Spleen (tissue), 11 donors: ENCODE measurements at regions not wholly inside any gene's neighbourhood (a gene's known extent, or its start where the extent isn't known, plus 50 kb on each side); places are given as distances from the start of the nearest gene placed in this dataset.

ENCODE experiments used
- DNase-seq: peaks from one replicate; pipeline ENCODE4 v3.0.0-alpha.2; 2020
- H3K27ac ChIP-seq, 8 donors: fragments of 200-600 bp; sonication (generic) in 7 of 8; 1 replicate in 4 of 8; 2 replicates in 4 of 8; pipeline versions ENCODE4 v1.5.0 to v1.8.0; 2016 to 2021; ENCODE audit warnings: inconsistent platforms in 4 of 8, mild to moderate bottlenecking in 4 of 8, moderate library complexity in 1 of 8
- H3K27me3 ChIP-seq, 7 donors: fragments of 200-600 bp; sonication (generic) in 6 of 7; replicated peaks in 1 of 7; 1 replicate in 4 of 7; 2 replicates in 3 of 7; pipeline versions ENCODE4 v1.5.0 to v1.8.0; 2016 to 2021; ENCODE audit warnings: inconsistent platforms in 3 of 7, mild to moderate bottlenecking in 1 of 7
- H3K36me3 ChIP-seq, 6 donors: fragments of 200-600 bp; sonication (generic) in 5 of 6; 1 replicate in 4 of 6; 2 replicates in 2 of 6; pipeline versions ENCODE4 v1.5.0 to v1.8.0; 2016 to 2021; ENCODE audit warnings: inconsistent platforms in 2 of 6
- H3K4me1 ChIP-seq, 6 donors: fragments of 200-600 bp; sonication (generic) in 5 of 6; 1 replicate in 3 of 6; 2 replicates in 3 of 6; pipeline versions ENCODE4 v1.5.0 to v1.8.0; 2016 to 2021; ENCODE audit warnings: inconsistent platforms in 3 of 6
- H3K4me3 ChIP-seq, 8 donors: fragments of 200-600 bp; sonication (generic) in 7 of 8; 1 replicate in 4 of 8; 2 replicates in 4 of 8; pipeline versions ENCODE4 v1.5.0 to v1.8.0; 2016 to 2021; ENCODE audit warnings: inconsistent platforms in 4 of 8, mild to moderate bottlenecking in 4 of 8, moderate library complexity in 2 of 8
- H3K9me3 ChIP-seq, 8 donors: fragments of 200-600 bp; sonication (generic) in 7 of 8; 1 replicate in 4 of 8; 2 replicates in 4 of 8; pipeline versions ENCODE4 v1.5.0 to v1.8.0; 2016 to 2021; ENCODE audit warnings: inconsistent platforms in 4 of 8
- POLR2A ChIP-seq, 3 donors: fragments of 450-650 bp; IDR thresholded peaks; one replicate each; pipeline ENCODE4 v1.5.1; 2017; ENCODE audit warnings: antibody characterized with exemption in 3 of 3, mild to moderate bottlenecking in 1 of 3
- POLR2AphosphoS5 ChIP-seq, 3 donors: sonication (generic); formaldehyde crosslinking; IDR thresholded peaks; one replicate each; pipeline ENCODE4 v1.5.1; 2017; ENCODE audit warnings: antibody characterized with exemption in 3 of 3
- WGBS, 5 donors: extraction: QIAGEN DNeasy Blood & Tissue Kit in 3 of 5; methylation state at CpG; one replicate each; pipeline versions ENCODE4 v1.1.5 to v1.1.7; 2013 to 2018; 5-methylcytosine and 5-hydroxymethylcytosine counted together
- intact Hi-C: fragments of 100-400 bp; cut with DNase I; formaldehyde crosslinking; loops from one replicate; pipeline ENCODE4 v1.15.0; 2023; ENCODE audit warnings: low total_unique reads
- TF ChIP-seq, protein P1 (sequence below), 11 experiments: fragments of 200-600 bp in 7 of 11; fragments of 450-650 bp in 4 of 11; sonication (generic) in 4 of 11; IDR thresholded peaks in 8 of 11; conservative IDR thresholded peaks in 3 of 11; 1 replicate in 7 of 11; 2 replicates in 4 of 11; pipeline versions ENCODE4 v1.4.0 to v1.8.0; 2016 to 2021; ENCODE audit warnings: antibody characterized with exemption in 11 of 11, inconsistent platforms in 4 of 11, mild to moderate bottlenecking in 1 of 11
- donor health status: healthy with polysubstance abuse.
- donor health status: DM: no; HTN: no; CAD: no; lungs with moderate emphysema.
- donor health status: DM: no; HTN: no; CAD: no.
- donor health status: Bipolar disorder and iron deficiency.
- donor health status: healthy.
- donor health status: DM: no; HTN: no; CAD: no.
- donor health status: DM: yes; HTN: yes; CAD: no.

DNA sequence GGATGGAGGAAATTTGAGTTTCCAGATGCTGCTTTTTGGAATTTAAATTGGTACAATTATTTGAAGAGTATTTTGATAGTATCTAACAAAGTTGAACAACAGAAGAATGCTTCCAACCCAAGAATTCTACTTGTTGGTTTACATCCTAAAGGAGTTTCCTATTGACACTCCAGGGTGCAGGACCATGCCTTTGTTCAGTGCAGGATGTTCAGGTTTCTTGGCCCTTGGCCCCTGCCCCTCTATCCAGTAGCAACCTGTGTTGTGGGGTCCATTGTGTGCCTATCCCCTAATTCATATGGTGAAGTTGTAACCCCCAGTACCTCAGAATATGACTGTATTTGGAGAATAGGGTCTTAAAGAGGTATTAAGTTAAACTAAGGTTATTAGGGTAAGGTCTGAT is 750.0 kb upstream of the ZNF608 start:
- intact Hi-C loops: no loop called here

DNA sequence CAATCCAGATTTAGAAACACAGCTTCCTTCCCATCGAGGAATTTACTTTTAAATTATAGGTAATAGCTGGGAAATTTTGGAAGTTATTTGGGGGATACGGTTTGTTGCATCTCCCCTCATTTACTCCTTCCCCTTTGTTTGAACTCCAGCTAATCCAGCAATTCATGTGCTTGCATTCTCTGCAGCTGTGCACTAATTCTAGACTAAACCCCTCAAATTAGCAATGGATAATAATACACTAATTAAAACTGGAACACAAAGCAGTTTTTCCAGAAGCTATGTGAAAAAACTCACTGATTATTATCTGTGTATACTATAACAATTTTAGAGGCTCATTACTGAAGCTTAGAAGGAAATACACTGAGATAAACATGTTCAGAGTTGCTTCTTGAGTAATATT is 751.2 kb upstream of the ZNF608 start:
- Histone ChIP-seq H3K36me3 (no peaks in the 10 kb centered on the region), H3K9me3 (peaks cover 0 to 5% (median 0%) of the 10 kb centered on the region in 8 donors), H3K27ac (no peak overlapping the region), H3K4me3 (no peak overlapping the region), H3K4me1 (no peaks in the 10 kb centered on the region), H3K27me3 (no peaks in the 10 kb centered on the region)
- intact Hi-C loops: no loop called here
- WGBS, 5 donors: 77 to 95% (median 81%) methylated on average over 2 of the region's 2 CpGs
- TF ChIP-seq POLR2A (IDR thresholded peaks at IDR 0.05) (no peak), POLR2AphosphoS5 (IDR thresholded peaks at IDR 0.05) (no peak)
- TF ChIP-seq, protein P1, sequence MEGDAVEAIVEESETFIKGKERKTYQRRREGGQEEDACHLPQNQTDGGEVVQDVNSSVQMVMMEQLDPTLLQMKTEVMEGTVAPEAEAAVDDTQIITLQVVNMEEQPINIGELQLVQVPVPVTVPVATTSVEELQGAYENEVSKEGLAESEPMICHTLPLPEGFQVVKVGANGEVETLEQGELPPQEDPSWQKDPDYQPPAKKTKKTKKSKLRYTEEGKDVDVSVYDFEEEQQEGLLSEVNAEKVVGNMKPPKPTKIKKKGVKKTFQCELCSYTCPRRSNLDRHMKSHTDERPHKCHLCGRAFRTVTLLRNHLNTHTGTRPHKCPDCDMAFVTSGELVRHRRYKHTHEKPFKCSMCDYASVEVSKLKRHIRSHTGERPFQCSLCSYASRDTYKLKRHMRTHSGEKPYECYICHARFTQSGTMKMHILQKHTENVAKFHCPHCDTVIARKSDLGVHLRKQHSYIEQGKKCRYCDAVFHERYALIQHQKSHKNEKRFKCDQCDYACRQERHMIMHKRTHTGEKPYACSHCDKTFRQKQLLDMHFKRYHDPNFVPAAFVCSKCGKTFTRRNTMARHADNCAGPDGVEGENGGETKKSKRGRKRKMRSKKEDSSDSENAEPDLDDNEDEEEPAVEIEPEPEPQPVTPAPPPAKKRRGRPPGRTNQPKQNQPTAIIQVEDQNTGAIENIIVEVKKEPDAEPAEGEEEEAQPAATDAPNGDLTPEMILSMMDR (IDR thresholded peaks at IDR 0.05 in 8 of 11, conservative IDR thresholded peaks at IDR 0.05 in 3 of 11): no peak
- DNase-seq: no peak

More for the DNA sequence above, 750.0 kb upstream of the ZNF608 start:
- Histone ChIP-seq H3K4me3 (no peak overlapping the region), H3K27me3 (no peaks in the 10 kb centered on the region), H3K4me1 (no peaks in the 10 kb centered on the region), H3K9me3 (peaks cover 0 to 5% (median 0%) of the 10 kb centered on the region in 8 donors), H3K36me3 (no peaks in the 10 kb centered on the region), H3K27ac (no peak overlapping the region)
- DNase-seq: no peak
- TF ChIP-seq, protein P1 (IDR thresholded peaks at IDR 0.05 in 8 of 11, conservative IDR thresholded peaks at IDR 0.05 in 3 of 11): no peak
- TF ChIP-seq POLR2AphosphoS5 (IDR thresholded peaks at IDR 0.05) (no peak), POLR2A (IDR thresholded peaks at IDR 0.05) (no peak)

DNA sequence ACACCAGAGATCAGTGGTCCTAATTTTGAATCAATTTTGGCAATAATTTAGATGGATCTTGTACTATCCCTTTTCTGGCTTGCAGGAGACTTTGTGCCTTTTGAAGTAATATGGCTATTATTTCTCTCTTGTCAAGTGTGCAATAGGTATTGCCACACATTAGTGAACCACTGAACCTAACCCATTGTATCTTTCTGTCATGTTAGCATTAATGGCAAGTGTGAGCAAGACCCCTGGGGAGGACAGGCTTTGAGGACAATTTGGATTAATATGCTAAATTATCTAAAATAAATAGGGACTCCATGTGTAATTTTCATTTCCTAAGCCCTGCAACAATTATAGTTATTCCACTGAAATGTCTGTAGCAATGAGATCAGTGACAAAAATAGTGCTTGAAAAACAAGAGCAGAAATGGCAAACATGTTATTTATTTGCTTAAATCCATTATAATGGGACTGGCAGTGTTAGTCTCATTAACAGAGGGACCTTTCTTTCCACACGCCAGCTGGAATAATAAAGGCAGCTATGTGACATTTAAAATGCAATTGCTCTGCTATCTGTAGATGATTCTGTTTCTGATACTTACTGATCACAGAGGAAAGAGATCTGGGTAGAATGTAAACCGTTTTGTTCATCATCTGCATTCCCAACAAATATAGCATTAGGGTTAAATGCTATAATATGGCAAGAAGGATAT is 753.3 kb upstream of the ZNF608 start:
- Histone ChIP-seq H3K4me1 (no peaks in the 10 kb centered on the region), H3K27ac (no peak overlapping the region), H3K4me3 (no peak overlapping the region), H3K9me3 (no peaks in the 10 kb centered on the region), H3K27me3 (no peaks in the 10 kb centered on the region), H3K36me3 (no peaks in the 10 kb centered on the region)
- 66 to 86% (median 75%) methylated on average over 2 of the region's 2 CpGs for WGBS, 5 donors
- no peak for TF ChIP-seq POLR2A (IDR thresholded peaks at IDR 0.05)
- TF ChIP-seq, protein P1 (IDR thresholded peaks at IDR 0.05 in 8 of 11, conservative IDR thresholded peaks at IDR 0.05 in 3 of 11): no peak
- no peak for TF ChIP-seq POLR2AphosphoS5 (IDR thresholded peaks at IDR 0.05)
- intact Hi-C loops: no loop called here
- DNase-seq: no peak

DNA sequence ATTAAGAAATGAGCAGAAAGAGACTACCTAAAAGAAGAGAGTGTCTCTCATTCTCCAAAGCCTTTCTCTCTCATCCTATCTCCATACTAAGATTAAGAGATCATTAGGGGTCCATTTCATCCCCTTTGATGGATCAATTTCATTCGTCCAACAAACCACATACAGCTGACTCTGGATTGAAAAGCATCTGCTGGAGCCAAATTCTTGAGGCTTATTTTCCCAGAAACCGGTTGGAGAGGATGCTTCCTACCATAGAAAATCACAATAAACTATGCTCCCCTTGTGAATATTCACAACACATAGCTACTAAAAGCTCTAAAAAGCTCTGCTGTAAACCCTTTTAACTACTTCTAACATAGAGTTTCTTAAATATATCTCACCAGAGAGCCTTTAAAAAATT is 755.0 kb upstream of the ZNF608 start:
- no peak for TF ChIP-seq POLR2AphosphoS5 (IDR thresholded peaks at IDR 0.05)
- TF ChIP-seq, protein P1 (IDR thresholded peaks at IDR 0.05 in 8 of 11, conservative IDR thresholded peaks at IDR 0.05 in 3 of 11): no peak
- TF ChIP-seq POLR2A (IDR thresholded peaks at IDR 0.05): no peak
- no peak for DNase-seq
- Histone ChIP-seq H3K27ac (no peak overlapping the region), H3K4me3 (no peak overlapping the region), H3K4me1 (no peaks in the 10 kb centered on the region), H3K9me3 (no peaks in the 10 kb centered on the region), H3K27me3 (no peaks in the 10 kb centered on the region), H3K36me3 (no peaks in the 10 kb centered on the region)
- 66 to 95% (median 75%) methylated on average over 2 of the region's 2 CpGs for WGBS, 5 donors
- intact Hi-C loops: no loop called here
